ENCODE measurements at regions not wholly inside any gene's neighbourhood (a gene's known extent, or its start where the extent isn't known, plus 50 kb on each side); places are given as distances from the start of the nearest gene placed in this dataset.

DNA sequence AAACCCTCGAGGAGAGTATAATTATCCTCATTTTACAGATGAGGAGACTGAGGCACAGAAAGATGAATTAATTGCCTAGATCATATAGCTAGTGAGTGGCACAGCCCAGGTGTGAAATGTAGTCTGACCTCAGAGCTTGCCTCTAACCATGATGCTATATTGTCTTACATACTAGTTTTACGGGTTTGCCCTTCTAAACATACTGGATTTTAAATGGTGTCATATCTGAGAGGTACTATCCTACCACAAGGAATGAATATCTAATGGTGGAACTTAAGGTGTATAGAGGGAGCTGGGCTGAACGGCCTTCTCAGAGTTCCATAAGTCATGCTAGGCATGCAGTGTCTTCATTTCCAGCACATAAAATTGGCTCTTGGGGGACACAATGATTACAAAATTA, 77.9 kb upstream of the EDEM3 start:
- TF ChIP-seq SUZ12 (IDR thresholded peaks at IDR 0.05) (no peak), ARNT (IDR thresholded peaks at IDR 0.05) (no peak), BHLHE40 (IDR thresholded peaks at IDR 0.05; ENCODE audit: borderline replicate concordance) (no peak), ZNF384 (IDR thresholded peaks at IDR 0.05) (no peak), FOXM1 (IDR thresholded peaks at IDR 0.05; ENCODE audit: borderline replicate concordance) (no peak), FOXA1 (IDR thresholded peaks at IDR 0.05) (no peak), ELF4 (IDR thresholded peaks at IDR 0.05) (no peak), SP1 (IDR thresholded peaks at IDR 0.05) (no peak), FOXK2 (IDR thresholded peaks at IDR 0.05) (no peak), HDGF (IDR thresholded peaks at IDR 0.05; ENCODE audit: borderline replicate concordance) (no peak)

All from HEK293T (cell line).